ENCODE measurements at regions not wholly inside any gene's neighbourhood (a gene's known extent, or its start where the extent isn't known, plus 50 kb on each side); places are given as distances from the start of the nearest gene placed in this dataset.

GRCh38 chr9:2313512-2313911 lies 298.4 kb downstream of the SMARCA2 start:
- TF ChIP-seq CTCF (conservative IDR thresholded peaks at IDR 0.05; ENCODE audit: low read depth, low read length), result no peak
- TF ChIP-seq SMC3 (IDR thresholded peaks at IDR 0.05; ENCODE audit: low read depth, low read length), result no peak
- TF ChIP-seq POLR2A (IDR thresholded peaks at IDR 0.05; ENCODE audit: low read depth, low read length), result no peak
- TF ChIP-seq MAZ (IDR thresholded peaks at IDR 0.05; ENCODE audit: borderline replicate concordance, low read depth, low read length), result no peak
- no peak for TF ChIP-seq RAD21 (IDR thresholded peaks at IDR 0.05; ENCODE audit: low read length)
- TF ChIP-seq, protein P1, sequence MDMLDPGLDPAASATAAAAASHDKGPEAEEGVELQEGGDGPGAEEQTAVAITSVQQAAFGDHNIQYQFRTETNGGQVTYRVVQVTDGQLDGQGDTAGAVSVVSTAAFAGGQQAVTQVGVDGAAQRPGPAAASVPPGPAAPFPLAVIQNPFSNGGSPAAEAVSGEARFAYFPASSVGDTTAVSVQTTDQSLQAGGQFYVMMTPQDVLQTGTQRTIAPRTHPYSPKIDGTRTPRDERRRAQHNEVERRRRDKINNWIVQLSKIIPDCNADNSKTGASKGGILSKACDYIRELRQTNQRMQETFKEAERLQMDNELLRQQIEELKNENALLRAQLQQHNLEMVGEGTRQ (IDR thresholded peaks at IDR 0.05; ENCODE audit: low read depth, low read length), result no peak
- no peak for TF ChIP-seq MXI1 (IDR thresholded peaks at IDR 0.05; ENCODE audit: borderline replicate concordance, low read depth, low read length)
- TF ChIP-seq CHD1 (IDR thresholded peaks at IDR 0.05; ENCODE audit: low read depth, low read length), result no peak
- TF ChIP-seq RFX5 (IDR thresholded peaks at IDR 0.05; ENCODE audit: low read depth, low read length), result no peak

Data from IMR-90 (cell line).